SU-DHL-6 (cell line): ENCODE measurements at regions not wholly inside any gene's neighbourhood (a gene's known extent, or its start where the extent isn't known, plus 50 kb on each side); places are given as distances from the start of the nearest gene placed in this dataset.

Experiments used
- H2AFZ ChIP-seq: fragments of 200-600 bp; sonication (generic); 2 replicates; pipeline ENCODE4 v1.6.1; 2014; ENCODE audit warnings: low read depth, mild to moderate bottlenecking, moderate library complexity, mixed read lengths, antibody characterized with exemption, low read length; ENCODE audit not compliant: severe bottlenecking
- H3F3A ChIP-seq: fragments of 200-600 bp; shearing (Covaris generic); 2 replicates; pipeline ENCODE4 v1.6.0; 2016; ENCODE audit warnings: antibody characterized with exemption, mild to moderate bottlenecking; ENCODE audit not compliant: insufficient read depth
- H3K27ac ChIP-seq: fragments of 200-600 bp; sonication (generic); 2 replicates; pipeline ENCODE4 v1.5.1; 2016; ENCODE audit warnings: low read depth, mild to moderate bottlenecking, low read length, moderate library complexity, mixed read lengths
- H3K27me3 ChIP-seq: fragments of 200-600 bp; sonication (generic), shearing (Covaris generic); 2 replicates; pipeline ENCODE4 v1.6.0; 2014; ENCODE audit warnings: mild to moderate bottlenecking, low read length
- H3K36me3 ChIP-seq: fragments of 200-600 bp; sonication (generic); 2 replicates; pipeline ENCODE4 v1.6.1; 2014; ENCODE audit warnings: mild to moderate bottlenecking, low read length, mixed read lengths
- H3K4me2 ChIP-seq: fragments of 300-600, 200-600 bp; shearing (Covaris generic), sonication (generic); 2 replicates; pipeline ENCODE4 v1.6.0; 2014; ENCODE audit warnings: low read length, low read depth, mild to moderate bottlenecking; ENCODE audit not compliant: poor library complexity, severe bottlenecking
- H3K4me3 ChIP-seq: fragments of 200-600 bp; sonication (generic); 2 replicates; pipeline ENCODE4 v1.5.1; 2014; ENCODE audit warnings: antibody characterized with exemption, low read length, mild to moderate bottlenecking, mixed read lengths; ENCODE audit not compliant: insufficient read depth, poor library complexity, severe bottlenecking
- H3K79me2 ChIP-seq: fragments of 200-600 bp; sonication (generic); 2 replicates; pipeline ENCODE4 v1.6.1; 2014; ENCODE audit warnings: mild to moderate bottlenecking, low read length, moderate library complexity; ENCODE audit not compliant: insufficient read depth
- H3K9ac ChIP-seq: fragments of 200-600 bp; sonication (generic); 2 replicates; pipeline ENCODE4 v1.7.0; 2014; ENCODE audit warnings: mild to moderate bottlenecking, low read length
- H3K9me2 ChIP-seq: fragments of 200-600 bp; sonication (generic); replicated peaks from 2 replicates; pipeline ENCODE4 v1.6.1; 2014; ENCODE audit warnings: low read length; ENCODE audit not compliant: insufficient read depth
- H3K9me3 ChIP-seq: fragments of 200-600 bp; sonication (generic); 2 replicates; pipeline ENCODE4 v1.6.1; 2014; ENCODE audit warnings: low read length, mixed read lengths; ENCODE audit not compliant: insufficient read depth
- H4K20me1 ChIP-seq: fragments of 200-600 bp; sonication (generic); 2 replicates; pipeline ENCODE4 v1.6.1; 2014; ENCODE audit warnings: low read depth, mild to moderate bottlenecking, antibody characterized with exemption, low read length, moderate library complexity, mixed read lengths
- EZH2phosphoT487 ChIP-seq: fragments of 200-600 bp; sonication (generic), shearing (Covaris generic); conservative IDR thresholded peaks from 2 replicates; pipeline ENCODE4 v1.6.1; 2018; ENCODE audit warnings: mild to moderate bottlenecking, antibody characterized with exemption, low read length, moderate library complexity, mixed read lengths
- TF ChIP-seq, protein P1 (sequence below): fragments of 200-600 bp; sonication (generic); IDR thresholded peaks from one replicate; pipeline ENCODE4 v1.5.1; 2017; ENCODE audit warnings: antibody characterized with exemption, mild to moderate bottlenecking, low read length, moderate library complexity; ENCODE audit not compliant: insufficient read depth, poor library complexity, severe bottlenecking

DNA sequence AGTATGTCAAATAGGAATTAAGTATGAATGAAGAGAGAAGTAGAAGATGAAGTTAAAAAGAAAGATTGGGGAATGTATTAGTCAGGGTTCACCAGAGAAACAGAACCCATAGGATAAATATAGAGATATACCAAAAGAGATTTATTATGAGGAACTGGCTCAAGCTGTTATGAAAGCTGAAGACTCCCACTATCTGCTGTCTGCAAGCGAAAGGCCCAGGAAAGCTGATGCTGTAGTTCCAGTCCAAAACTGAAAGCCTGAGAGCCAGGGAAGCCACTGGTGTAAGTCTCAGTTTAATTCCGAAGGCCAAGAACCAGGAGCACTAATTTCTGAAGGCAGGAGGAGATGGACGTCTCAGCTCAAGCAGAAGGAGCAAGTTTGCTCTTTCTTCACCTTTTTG is 200.9 kb upstream of the FN1 start:
- Histone ChIP-seq H3K9me3 (no peaks in the 10 kb centered on the region), H3K27ac (no peak overlapping the region), H3K4me2 (no peak overlapping the region)

DNA sequence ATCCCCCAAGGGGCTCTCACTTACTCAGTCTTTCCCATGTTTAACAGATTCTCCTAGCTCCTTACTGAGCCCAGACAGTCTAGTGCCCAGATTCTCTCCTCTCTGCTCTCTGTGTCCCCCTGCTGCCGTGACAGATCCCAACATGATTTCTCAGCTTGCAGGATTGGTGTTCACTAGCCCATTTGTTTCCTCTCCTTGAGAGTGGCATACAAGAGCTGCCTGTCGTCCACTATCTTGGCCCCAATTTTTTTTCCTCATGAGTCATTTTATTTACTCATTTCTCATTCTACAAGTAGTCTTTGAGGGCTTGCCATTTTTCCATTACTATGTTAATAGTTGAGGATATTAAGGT is 199.9 kb upstream of the FN1 start:
- H4K20me1 ChIP-seq: no peaks in the 10 kb centered on the region
- H3K27ac ChIP-seq: no peak overlapping the region
- no peak overlapping the region for H3K4me2 ChIP-seq

More for the DNA sequence above, 200.9 kb upstream of the FN1 start:
- Histone ChIP-seq H4K20me1 (no peaks in the 10 kb centered on the region), H3K27me3 (no peaks in the 10 kb centered on the region), H3K4me3 (no peak overlapping the region), H3K9me2 (no peaks in the 10 kb centered on the region), H2AFZ (no peak overlapping the region), H3F3A (no peaks in the 10 kb centered on the region), H3K79me2 (no peaks in the 10 kb centered on the region), H3K9ac (no peak overlapping the region), H3K36me3 (no peaks in the 10 kb centered on the region)
- TF ChIP-seq, protein P1, sequence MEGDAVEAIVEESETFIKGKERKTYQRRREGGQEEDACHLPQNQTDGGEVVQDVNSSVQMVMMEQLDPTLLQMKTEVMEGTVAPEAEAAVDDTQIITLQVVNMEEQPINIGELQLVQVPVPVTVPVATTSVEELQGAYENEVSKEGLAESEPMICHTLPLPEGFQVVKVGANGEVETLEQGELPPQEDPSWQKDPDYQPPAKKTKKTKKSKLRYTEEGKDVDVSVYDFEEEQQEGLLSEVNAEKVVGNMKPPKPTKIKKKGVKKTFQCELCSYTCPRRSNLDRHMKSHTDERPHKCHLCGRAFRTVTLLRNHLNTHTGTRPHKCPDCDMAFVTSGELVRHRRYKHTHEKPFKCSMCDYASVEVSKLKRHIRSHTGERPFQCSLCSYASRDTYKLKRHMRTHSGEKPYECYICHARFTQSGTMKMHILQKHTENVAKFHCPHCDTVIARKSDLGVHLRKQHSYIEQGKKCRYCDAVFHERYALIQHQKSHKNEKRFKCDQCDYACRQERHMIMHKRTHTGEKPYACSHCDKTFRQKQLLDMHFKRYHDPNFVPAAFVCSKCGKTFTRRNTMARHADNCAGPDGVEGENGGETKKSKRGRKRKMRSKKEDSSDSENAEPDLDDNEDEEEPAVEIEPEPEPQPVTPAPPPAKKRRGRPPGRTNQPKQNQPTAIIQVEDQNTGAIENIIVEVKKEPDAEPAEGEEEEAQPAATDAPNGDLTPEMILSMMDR: no peak
- TF ChIP-seq EZH2phosphoT487: no peak

DNA sequence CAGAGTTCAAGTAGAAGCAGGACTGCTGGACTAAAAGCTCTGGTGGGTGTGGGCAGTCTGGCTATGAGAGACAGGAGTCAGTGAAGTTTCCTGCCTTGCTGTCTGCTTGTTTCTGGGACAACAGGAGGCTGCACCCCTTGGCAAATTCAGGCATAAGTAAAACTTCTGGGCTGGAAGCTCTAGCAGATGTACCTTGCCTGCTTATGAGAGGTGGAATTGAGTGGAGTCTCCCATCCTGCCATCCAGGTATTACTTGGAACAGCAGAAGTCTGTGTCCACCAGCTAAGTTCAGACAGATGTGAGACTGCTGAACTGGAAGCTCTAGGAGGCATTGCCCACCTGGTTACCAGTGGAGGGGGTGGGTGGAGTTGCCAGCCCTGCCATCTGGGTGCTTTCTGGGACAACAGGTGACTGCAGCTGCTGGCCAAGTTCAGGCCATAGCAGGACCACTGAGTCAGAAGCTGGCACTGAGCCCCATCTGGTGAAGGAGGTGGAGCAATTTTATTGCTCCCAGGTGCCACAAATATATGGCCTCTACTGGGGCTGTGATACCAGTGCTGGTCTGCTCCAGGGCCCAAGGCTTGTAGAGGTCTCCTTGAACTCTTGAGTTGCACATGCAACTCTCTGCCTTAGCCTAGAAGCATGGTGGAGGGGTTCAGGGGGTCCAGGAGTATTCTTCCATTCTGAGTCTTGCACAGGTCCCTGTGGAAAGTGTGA is 199.4 kb upstream of the FN1 start:
- H3K36me3 ChIP-seq: no peaks in the 10 kb centered on the region
- no peak overlapping the region for H3K27ac ChIP-seq
- no peak overlapping the region for H2AFZ ChIP-seq
- no peaks in the 10 kb centered on the region for H3K79me2 ChIP-seq
- no peak overlapping the region for H3K4me2 ChIP-seq
- no peak overlapping the region for H3K9ac ChIP-seq
- no peaks in the 10 kb centered on the region for H3K9me2 ChIP-seq
- no peaks in the 10 kb centered on the region for H3K27me3 ChIP-seq
- no peak overlapping the region for H3K4me3 ChIP-seq
- TF ChIP-seq, protein P1: no peak
- no peak for TF ChIP-seq EZH2phosphoT487
- H4K20me1 ChIP-seq: no peaks in the 10 kb centered on the region
- H3K9me3 ChIP-seq: no peaks in the 10 kb centered on the region
- H3F3A ChIP-seq: no peaks in the 10 kb centered on the region

More for the DNA sequence above, 199.9 kb upstream of the FN1 start:
- Histone ChIP-seq H3K9ac (no peak overlapping the region), H3K79me2 (no peaks in the 10 kb centered on the region), H2AFZ (no peak overlapping the region), H3K9me2 (no peaks in the 10 kb centered on the region), H3K9me3 (no peaks in the 10 kb centered on the region), H3K36me3 (no peaks in the 10 kb centered on the region), H3K27me3 (no peaks in the 10 kb centered on the region), H3F3A (no peaks in the 10 kb centered on the region), H3K4me3 (no peak overlapping the region)
- TF ChIP-seq, protein P1: no peak
- no peak for TF ChIP-seq EZH2phosphoT487
